RCC 7860 (cell line): ENCODE measurements at regions not wholly inside any gene's neighbourhood (a gene's known extent, or its start where the extent isn't known, plus 50 kb on each side); places are given as distances from the start of the nearest gene placed in this dataset.

Experiments used
- DNase-seq: peaks from one replicate; pipeline ENCODE4 v3.0.0-alpha.2; 2015; ENCODE audit warnings: low spot score
- FAIRE-seq: peaks from 2 replicates; lab custom pipeline; 2012; peaks lifted over from hg19 to GRCh38; lab: Jason Lieb, UNC

- FAIRE-seq (no peak), DNase-seq (no peak)
Measured at GRCh38 chr16:52597772-52598483, 51.0 kb upstream of the TOX3 start.

GRCh38 chr16:52597073-52597771 is 50.3 kb upstream of the TOX3 start:
- FAIRE-seq = no peak
- no peak for DNase-seq
